HEK293 (cell line): ENCODE measurements at regions not wholly inside any gene's neighbourhood (a gene's known extent, or its start where the extent isn't known, plus 50 kb on each side); places are given as distances from the start of the nearest gene placed in this dataset.

Experiments
- GFI1B ChIP-seq: fragments of 450-650 bp; formaldehyde crosslinking; IDR thresholded peaks from 2 replicates; pipeline ENCODE4 v1.5.1; 2016; ENCODE audit warnings: missing biosample characterization, missing genetic modification characterization
- OVOL3 ChIP-seq: fragments of 450-650 bp; formaldehyde crosslinking; IDR thresholded peaks from 2 replicates; pipeline ENCODE4 v1.5.1; 2016; ENCODE audit warnings: missing biosample characterization, missing genetic modification characterization
- ZNF175 ChIP-seq: fragments of 450-650 bp; formaldehyde crosslinking; IDR thresholded peaks from 2 replicates; pipeline ENCODE4 v1.5.1; 2016; ENCODE audit warnings: missing biosample characterization, missing genetic modification characterization
- ZNF423 ChIP-seq: fragments of 450-650 bp; formaldehyde crosslinking; IDR thresholded peaks from 2 replicates; pipeline ENCODE4 v1.5.1; 2016; ENCODE audit warnings: missing biosample characterization, missing genetic modification characterization
- ZNF621 ChIP-seq: fragments of 450-650 bp; formaldehyde crosslinking; IDR thresholded peaks from 2 replicates; pipeline ENCODE4 v1.5.1; 2017; ENCODE audit warnings: missing biosample characterization, missing genetic modification characterization
- TF ChIP-seq, protein P1 (sequence below): fragments of 450-650 bp; formaldehyde crosslinking; IDR thresholded peaks from 2 replicates; pipeline ENCODE4 v1.5.1; 2016; ENCODE audit warnings: missing biosample characterization, missing genetic modification characterization
- TF ChIP-seq, protein P2 (sequence below): fragments of 450-650 bp; formaldehyde crosslinking; IDR thresholded peaks from 2 replicates; pipeline ENCODE4 v1.5.1; 2016; ENCODE audit warnings: missing biosample characterization, missing genetic modification characterization, low read depth
- TF ChIP-seq, protein P3 (sequence below): fragments of 450-650 bp; formaldehyde crosslinking; IDR thresholded peaks from 2 replicates; pipeline ENCODE4 v1.5.1; 2016; ENCODE audit warnings: missing biosample characterization, missing genetic modification characterization
- TF ChIP-seq, protein P4 (sequence below): fragments of 450-650 bp; formaldehyde crosslinking; IDR thresholded peaks from 2 replicates; pipeline ENCODE4 v1.5.1; 2016; ENCODE audit warnings: missing biosample characterization, missing genetic modification characterization
- TF ChIP-seq, protein P5 (sequence below): fragments of 450-650 bp; formaldehyde crosslinking; conservative IDR thresholded peaks from 2 replicates; pipeline ENCODE4 v1.5.1; 2016; ENCODE audit warnings: low read depth, missing biosample characterization, missing genetic modification characterization
- TF ChIP-seq, protein P6 (sequence below): fragments of 450-650 bp; formaldehyde crosslinking; IDR thresholded peaks from 2 replicates; pipeline ENCODE4 v1.5.1; 2016; ENCODE audit warnings: missing biosample characterization, missing genetic modification characterization
- TF ChIP-seq, protein P7 (sequence below): fragments of 450-650 bp; formaldehyde crosslinking; IDR thresholded peaks from 2 replicates; pipeline ENCODE4 v1.5.1; 2017; ENCODE audit warnings: missing biosample characterization, missing genetic modification characterization

DNA sequence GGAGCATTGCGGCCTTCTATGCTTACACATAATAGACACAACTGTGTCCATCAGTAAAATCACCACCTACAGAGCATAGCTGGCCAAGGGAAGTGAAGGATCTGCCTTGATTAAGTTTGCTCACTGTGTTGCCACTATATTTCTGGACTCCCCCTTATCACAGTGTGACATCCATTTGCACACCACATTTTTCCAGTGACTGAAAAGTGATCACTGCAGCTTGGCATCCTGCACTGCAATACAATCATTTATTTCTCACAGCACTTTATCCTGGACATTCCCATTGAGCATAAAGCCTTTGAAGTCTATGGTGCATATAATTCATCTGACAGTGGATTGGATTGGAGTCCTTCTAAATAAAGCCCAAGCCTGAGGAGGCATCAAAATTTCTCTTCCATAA lies 217.2 kb downstream of the NOVA1 start:
- TF ChIP-seq ZNF175 (tag by site-specific recombination): no peak
- TF ChIP-seq, protein P1, sequence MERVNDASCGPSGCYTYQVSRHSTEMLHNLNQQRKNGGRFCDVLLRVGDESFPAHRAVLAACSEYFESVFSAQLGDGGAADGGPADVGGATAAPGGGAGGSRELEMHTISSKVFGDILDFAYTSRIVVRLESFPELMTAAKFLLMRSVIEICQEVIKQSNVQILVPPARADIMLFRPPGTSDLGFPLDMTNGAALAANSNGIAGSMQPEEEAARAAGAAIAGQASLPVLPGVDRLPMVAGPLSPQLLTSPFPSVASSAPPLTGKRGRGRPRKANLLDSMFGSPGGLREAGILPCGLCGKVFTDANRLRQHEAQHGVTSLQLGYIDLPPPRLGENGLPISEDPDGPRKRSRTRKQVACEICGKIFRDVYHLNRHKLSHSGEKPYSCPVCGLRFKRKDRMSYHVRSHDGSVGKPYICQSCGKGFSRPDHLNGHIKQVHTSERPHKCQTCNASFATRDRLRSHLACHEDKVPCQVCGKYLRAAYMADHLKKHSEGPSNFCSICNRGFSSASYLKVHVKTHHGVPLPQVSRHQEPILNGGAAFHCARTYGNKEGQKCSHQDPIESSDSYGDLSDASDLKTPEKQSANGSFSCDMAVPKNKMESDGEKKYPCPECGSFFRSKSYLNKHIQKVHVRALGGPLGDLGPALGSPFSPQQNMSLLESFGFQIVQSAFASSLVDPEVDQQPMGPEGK (tag by site-specific recombination): no peak
- TF ChIP-seq, protein P2, sequence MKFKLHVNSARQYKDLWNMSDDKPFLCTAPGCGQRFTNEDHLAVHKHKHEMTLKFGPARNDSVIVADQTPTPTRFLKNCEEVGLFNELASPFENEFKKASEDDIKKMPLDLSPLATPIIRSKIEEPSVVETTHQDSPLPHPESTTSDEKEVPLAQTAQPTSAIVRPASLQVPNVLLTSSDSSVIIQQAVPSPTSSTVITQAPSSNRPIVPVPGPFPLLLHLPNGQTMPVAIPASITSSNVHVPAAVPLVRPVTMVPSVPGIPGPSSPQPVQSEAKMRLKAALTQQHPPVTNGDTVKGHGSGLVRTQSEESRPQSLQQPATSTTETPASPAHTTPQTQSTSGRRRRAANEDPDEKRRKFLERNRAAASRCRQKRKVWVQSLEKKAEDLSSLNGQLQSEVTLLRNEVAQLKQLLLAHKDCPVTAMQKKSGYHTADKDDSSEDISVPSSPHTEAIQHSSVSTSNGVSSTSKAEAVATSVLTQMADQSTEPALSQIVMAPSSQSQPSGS (tag by site-specific recombination): no peak
- TF ChIP-seq, protein P3, sequence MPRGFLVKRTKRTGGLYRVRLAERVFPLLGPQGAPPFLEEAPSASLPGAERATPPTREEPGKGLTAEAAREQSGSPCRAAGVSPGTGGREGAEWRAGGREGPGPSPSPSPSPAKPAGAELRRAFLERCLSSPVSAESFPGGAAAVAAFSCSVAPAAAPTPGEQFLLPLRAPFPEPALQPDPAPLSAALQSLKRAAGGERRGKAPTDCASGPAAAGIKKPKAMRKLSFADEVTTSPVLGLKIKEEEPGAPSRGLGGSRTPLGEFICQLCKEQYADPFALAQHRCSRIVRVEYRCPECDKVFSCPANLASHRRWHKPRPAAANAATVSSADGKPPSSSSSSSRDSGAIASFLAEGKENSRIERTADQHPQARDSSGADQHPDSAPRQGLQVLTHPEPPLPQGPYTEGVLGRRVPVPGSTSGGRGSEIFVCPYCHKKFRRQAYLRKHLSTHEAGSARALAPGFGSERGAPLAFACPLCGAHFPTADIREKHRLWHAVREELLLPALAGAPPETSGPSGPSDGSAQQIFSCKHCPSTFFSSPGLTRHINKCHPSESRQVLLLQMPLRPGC (tag by site-specific recombination): no peak
- TF ChIP-seq, protein P4, sequence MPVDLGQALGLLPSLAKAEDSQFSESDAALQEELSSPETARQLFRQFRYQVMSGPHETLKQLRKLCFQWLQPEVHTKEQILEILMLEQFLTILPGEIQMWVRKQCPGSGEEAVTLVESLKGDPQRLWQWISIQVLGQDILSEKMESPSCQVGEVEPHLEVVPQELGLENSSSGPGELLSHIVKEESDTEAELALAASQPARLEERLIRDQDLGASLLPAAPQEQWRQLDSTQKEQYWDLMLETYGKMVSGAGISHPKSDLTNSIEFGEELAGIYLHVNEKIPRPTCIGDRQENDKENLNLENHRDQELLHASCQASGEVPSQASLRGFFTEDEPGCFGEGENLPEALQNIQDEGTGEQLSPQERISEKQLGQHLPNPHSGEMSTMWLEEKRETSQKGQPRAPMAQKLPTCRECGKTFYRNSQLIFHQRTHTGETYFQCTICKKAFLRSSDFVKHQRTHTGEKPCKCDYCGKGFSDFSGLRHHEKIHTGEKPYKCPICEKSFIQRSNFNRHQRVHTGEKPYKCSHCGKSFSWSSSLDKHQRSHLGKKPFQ (tag by site-specific recombination): no peak
- TF ChIP-seq, protein P5, sequence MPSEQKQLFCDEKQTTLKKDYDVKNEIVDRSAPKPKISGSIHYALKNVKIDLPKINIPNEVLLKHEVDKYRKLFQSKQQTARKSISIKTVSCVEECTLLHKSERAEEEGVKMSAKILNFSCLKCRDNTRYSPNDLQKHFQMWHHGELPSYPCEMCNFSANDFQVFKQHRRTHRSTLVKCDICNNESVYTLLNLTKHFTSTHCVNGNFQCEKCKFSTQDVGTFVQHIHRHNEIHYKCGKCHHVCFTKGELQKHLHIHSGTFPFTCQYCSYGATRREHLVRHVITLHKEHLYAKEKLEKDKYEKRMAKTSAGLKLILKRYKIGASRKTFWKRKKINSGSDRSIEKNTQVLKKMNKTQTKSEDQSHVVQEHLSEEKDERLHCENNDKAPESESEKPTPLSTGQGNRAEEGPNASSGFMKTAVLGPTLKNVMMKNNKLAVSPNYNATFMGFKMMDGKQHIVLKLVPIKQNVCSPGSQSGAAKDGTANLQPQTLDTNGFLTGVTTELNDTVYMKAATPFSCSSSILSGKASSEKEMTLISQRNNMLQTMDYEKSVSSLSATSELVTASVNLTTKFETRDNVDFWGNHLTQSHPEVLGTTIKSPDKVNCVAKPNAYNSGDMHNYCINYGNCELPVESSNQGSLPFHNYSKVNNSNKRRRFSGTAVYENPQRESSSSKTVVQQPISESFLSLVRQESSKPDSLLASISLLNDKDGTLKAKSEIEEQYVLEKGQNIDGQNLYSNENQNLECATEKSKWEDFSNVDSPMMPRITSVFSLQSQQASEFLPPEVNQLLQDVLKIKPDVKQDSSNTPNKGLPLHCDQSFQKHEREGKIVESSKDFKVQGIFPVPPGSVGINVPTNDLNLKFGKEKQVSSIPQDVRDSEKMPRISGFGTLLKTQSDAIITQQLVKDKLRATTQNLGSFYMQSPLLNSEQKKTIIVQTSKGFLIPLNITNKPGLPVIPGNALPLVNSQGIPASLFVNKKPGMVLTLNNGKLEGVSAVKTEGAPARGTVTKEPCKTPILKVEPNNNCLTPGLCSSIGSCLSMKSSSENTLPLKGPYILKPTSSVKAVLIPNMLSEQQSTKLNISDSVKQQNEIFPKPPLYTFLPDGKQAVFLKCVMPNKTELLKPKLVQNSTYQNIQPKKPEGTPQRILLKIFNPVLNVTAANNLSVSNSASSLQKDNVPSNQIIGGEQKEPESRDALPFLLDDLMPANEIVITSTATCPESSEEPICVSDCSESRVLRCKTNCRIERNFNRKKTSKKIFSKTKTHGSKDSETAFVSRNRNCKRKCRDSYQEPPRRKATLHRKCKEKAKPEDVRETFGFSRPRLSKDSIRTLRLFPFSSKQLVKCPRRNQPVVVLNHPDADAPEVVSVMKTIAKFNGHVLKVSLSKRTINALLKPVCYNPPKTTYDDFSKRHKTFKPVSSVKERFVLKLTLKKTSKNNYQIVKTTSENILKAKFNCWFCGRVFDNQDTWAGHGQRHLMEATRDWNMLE (tag by site-specific recombination): no peak
- TF ChIP-seq, protein P6, sequence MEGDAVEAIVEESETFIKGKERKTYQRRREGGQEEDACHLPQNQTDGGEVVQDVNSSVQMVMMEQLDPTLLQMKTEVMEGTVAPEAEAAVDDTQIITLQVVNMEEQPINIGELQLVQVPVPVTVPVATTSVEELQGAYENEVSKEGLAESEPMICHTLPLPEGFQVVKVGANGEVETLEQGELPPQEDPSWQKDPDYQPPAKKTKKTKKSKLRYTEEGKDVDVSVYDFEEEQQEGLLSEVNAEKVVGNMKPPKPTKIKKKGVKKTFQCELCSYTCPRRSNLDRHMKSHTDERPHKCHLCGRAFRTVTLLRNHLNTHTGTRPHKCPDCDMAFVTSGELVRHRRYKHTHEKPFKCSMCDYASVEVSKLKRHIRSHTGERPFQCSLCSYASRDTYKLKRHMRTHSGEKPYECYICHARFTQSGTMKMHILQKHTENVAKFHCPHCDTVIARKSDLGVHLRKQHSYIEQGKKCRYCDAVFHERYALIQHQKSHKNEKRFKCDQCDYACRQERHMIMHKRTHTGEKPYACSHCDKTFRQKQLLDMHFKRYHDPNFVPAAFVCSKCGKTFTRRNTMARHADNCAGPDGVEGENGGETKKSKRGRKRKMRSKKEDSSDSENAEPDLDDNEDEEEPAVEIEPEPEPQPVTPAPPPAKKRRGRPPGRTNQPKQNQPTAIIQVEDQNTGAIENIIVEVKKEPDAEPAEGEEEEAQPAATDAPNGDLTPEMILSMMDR: no peak
- no peak for TF ChIP-seq ZNF621
- TF ChIP-seq GFI1B (tag by site-specific recombination): no peak
- no peak for TF ChIP-seq OVOL3
- no peak for TF ChIP-seq ZNF423 (tag by site-specific recombination)
- TF ChIP-seq, protein P7, sequence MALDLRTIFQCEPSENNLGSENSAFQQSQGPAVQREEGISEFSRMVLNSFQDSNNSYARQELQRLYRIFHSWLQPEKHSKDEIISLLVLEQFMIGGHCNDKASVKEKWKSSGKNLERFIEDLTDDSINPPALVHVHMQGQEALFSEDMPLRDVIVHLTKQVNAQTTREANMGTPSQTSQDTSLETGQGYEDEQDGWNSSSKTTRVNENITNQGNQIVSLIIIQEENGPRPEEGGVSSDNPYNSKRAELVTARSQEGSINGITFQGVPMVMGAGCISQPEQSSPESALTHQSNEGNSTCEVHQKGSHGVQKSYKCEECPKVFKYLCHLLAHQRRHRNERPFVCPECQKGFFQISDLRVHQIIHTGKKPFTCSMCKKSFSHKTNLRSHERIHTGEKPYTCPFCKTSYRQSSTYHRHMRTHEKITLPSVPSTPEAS (tag by site-specific recombination): no peak
